HepG2 (cell line): ENCODE measurements at regions not wholly inside any gene's neighbourhood (a gene's known extent, or its start where the extent isn't known, plus 50 kb on each side); places are given as distances from the start of the nearest gene placed in this dataset.

Experiments
- BCL6 ChIP-seq: IDR thresholded peaks from 2 replicates; pipeline ENCODE4 v1.6.1; 2016; ENCODE audit warnings: missing genetic modification reagents, missing compliant biosample characterization
- CEBPG ChIP-seq: IDR thresholded peaks from 2 replicates; pipeline ENCODE4 v1.6.1; 2016
- CREB1 ChIP-seq, 2 experiments: fragments of 450-650 bp in 1 of 2; IDR thresholded peaks; 2 replicates each; pipeline ENCODE4 v1.6.1; 2016 to 2017; ENCODE audit warnings: control low read depth in 1 of 2, mild to moderate bottlenecking in 1 of 2, missing compliant biosample characterization in 1 of 2, missing genetic modification characterization in 1 of 2
- EHMT2 ChIP-seq: fragments of 200-600 bp; sonication (generic); IDR thresholded peaks from 2 replicates; pipeline ENCODE4 v1.7.0; 2017; ENCODE audit warnings: antibody characterized with exemption, low read depth, low read length, borderline replicate concordance
- FOXA1 ChIP-seq, 2 experiments: fragments of 450-650 bp in 1 of 2; sonication (generic) in 1 of 2; formaldehyde crosslinking in 1 of 2; IDR thresholded peaks; 2 replicates each; pipeline versions ENCODE4 v1.4.0 to v1.6.1; 2016 to 2020; ENCODE audit warnings: missing genetic modification reagents in 1 of 2
- LCORL ChIP-seq, 2 experiments: fragments of 450-650 bp in 1 of 2; sonication (generic) in 1 of 2; formaldehyde crosslinking in 1 of 2; IDR thresholded peaks; 2 replicates each; pipeline versions ENCODE4 v1.5.0 to v1.6.1; 2017 to 2020; ENCODE audit warnings: antibody characterized with exemption in 1 of 2, missing genetic modification reagents in 1 of 2
- PAXIP1 ChIP-seq: sonication (generic); formaldehyde crosslinking; conservative IDR thresholded peaks from 2 replicates; pipeline ENCODE4 v1.4.0; 2020; ENCODE audit warnings: mild to moderate bottlenecking, missing genetic modification reagents, moderate library complexity
- SNRNP70 ChIP-seq: fragments of 200-400 bp; formaldehyde crosslinking; IDR thresholded peaks from 2 replicates; pipeline ENCODE4 v1.6.1; 2017; ENCODE audit warnings: mild to moderate bottlenecking, low read depth, low read length, moderate library complexity
- ZNF12 ChIP-seq: sonication (generic); formaldehyde crosslinking; IDR thresholded peaks from 2 replicates; pipeline ENCODE4 v1.5.0; 2020; ENCODE audit warnings: missing genetic modification reagents
- ZNF503 ChIP-seq: sonication (generic); formaldehyde crosslinking; IDR thresholded peaks from 2 replicates; pipeline ENCODE4 v1.4.0; 2020; ENCODE audit warnings: missing genetic modification reagents
- ZNF639 ChIP-seq: conservative IDR thresholded peaks from 2 replicates; pipeline ENCODE4 v1.6.1; 2018; ENCODE audit warnings: missing genetic modification reagents
- ZNF775 ChIP-seq: sonication (generic); formaldehyde crosslinking; IDR thresholded peaks from 2 replicates; pipeline ENCODE4 v1.4.0; 2020; ENCODE audit warnings: missing genetic modification reagents, mild to moderate bottlenecking, moderate library complexity, borderline replicate concordance
- ZNF878 ChIP-seq: sonication (generic); formaldehyde crosslinking; IDR thresholded peaks from 2 replicates; pipeline ENCODE4 v1.8.1; 2023; ENCODE audit warnings: mild to moderate bottlenecking, missing genetic modification reagents, moderate library complexity
- TF ChIP-seq, protein P1 (sequence below): sonication (generic); formaldehyde crosslinking; IDR thresholded peaks from 2 replicates; pipeline ENCODE4 v1.5.1; 2020; ENCODE audit warnings: mild to moderate bottlenecking, missing genetic modification reagents, borderline replicate concordance
- TF ChIP-seq, protein P2 (sequence below): sonication (generic); formaldehyde crosslinking; IDR thresholded peaks from 2 replicates; pipeline ENCODE4 v1.8.0; 2022; ENCODE audit warnings: mild to moderate bottlenecking, missing genetic modification reagents

GRCh38 chr7:47147213-47147631, 434.7 kb downstream of the TNS3 start (continued):
- TF ChIP-seq PAXIP1 (peak; percentile 69), EHMT2 (peak; percentile 68; the same call in 1 of the 2 replicates), BCL6 (CRISPR knock-in tag) (peak; percentile 85), CREB1 (IDR thresholded peaks at IDR 0.05) (no peak), CREB1 (CRISPR knock-in tag; IDR thresholded peaks at IDR 0.05) (peak; percentile 54; the same call in 1 of the 2 replicates), ZNF878 (CRISPR knock-in tag) (0 out of 2 replicates have a peak, but pooled peaks have one; percentile 45), ZNF639 (CRISPR knock-in tag) (no peak), ZNF775 (peak; percentile 100), SNRNP70 (no peak), ZNF12 (CRISPR knock-in tag) (0 out of 2 replicates have a peak, but pooled peaks have one; percentile 45), ZNF503 (CRISPR knock-in tag) (peak; percentile 38; the same call in 1 of the 2 replicates), LCORL (IDR thresholded peaks at IDR 0.05) (no peak), LCORL (CRISPR knock-in tag; IDR thresholded peaks at IDR 0.05) (0 out of 2 replicates have a peak, but pooled peaks have one; percentile 34), CEBPG (peak; percentile 77), FOXA1 (IDR thresholded peaks at IDR 0.05) (no peak), FOXA1 (CRISPR knock-in tag; IDR thresholded peaks at IDR 0.05) (peak; percentile 74)
- TF ChIP-seq, protein P1, sequence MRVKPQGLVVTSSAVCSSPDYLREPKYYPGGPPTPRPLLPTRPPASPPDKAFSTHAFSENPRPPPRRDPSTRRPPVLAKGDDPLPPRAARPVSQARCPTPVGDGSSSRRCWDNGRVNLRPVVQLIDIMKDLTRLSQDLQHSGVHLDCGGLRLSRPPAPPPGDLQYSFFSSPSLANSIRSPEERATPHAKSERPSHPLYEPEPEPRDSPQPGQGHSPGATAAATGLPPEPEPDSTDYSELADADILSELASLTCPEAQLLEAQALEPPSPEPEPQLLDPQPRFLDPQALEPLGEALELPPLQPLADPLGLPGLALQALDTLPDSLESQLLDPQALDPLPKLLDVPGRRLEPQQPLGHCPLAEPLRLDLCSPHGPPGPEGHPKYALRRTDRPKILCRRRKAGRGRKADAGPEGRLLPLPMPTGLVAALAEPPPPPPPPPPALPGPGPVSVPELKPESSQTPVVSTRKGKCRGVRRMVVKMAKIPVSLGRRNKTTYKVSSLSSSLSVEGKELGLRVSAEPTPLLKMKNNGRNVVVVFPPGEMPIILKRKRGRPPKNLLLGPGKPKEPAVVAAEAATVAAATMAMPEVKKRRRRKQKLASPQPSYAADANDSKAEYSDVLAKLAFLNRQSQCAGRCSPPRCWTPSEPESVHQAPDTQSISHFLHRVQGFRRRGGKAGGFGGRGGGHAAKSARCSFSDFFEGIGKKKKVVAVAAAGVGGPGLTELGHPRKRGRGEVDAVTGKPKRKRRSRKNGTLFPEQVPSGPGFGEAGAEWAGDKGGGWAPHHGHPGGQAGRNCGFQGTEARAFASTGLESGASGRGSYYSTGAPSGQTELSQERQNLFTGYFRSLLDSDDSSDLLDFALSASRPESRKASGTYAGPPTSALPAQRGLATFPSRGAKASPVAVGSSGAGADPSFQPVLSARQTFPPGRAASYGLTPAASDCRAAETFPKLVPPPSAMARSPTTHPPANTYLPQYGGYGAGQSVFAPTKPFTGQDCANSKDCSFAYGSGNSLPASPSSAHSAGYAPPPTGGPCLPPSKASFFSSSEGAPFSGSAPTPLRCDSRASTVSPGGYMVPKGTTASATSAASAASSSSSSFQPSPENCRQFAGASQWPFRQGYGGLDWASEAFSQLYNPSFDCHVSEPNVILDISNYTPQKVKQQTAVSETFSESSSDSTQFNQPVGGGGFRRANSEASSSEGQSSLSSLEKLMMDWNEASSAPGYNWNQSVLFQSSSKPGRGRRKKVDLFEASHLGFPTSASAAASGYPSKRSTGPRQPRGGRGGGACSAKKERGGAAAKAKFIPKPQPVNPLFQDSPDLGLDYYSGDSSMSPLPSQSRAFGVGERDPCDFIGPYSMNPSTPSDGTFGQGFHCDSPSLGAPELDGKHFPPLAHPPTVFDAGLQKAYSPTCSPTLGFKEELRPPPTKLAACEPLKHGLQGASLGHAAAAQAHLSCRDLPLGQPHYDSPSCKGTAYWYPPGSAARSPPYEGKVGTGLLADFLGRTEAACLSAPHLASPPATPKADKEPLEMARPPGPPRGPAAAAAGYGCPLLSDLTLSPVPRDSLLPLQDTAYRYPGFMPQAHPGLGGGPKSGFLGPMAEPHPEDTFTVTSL (CRISPR knock-in tag) = peak; percentile 60; the same call in 1 of the 2 replicates
- TF ChIP-seq, protein P2, sequence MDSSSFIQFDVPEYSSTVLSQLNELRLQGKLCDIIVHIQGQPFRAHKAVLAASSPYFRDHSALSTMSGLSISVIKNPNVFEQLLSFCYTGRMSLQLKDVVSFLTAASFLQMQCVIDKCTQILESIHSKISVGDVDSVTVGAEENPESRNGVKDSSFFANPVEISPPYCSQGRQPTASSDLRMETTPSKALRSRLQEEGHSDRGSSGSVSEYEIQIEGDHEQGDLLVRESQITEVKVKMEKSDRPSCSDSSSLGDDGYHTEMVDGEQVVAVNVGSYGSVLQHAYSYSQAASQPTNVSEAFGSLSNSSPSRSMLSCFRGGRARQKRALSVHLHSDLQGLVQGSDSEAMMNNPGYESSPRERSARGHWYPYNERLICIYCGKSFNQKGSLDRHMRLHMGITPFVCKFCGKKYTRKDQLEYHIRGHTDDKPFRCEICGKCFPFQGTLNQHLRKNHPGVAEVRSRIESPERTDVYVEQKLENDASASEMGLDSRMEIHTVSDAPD (CRISPR knock-in tag) = peak; percentile 66; the same call in 1 of the 2 replicates
